BJ (cell line): ENCODE measurements at regions not wholly inside any gene's neighbourhood (a gene's known extent, or its start where the extent isn't known, plus 50 kb on each side); places are given as distances from the start of the nearest gene placed in this dataset.

ENCODE experiments used
- CTCF ChIA-PET: fragments of 350-600 bp; formaldehyde crosslinking; extraction: SDS; loops from one replicate; lab custom pipeline; 2021; ENCODE audit warnings: antibody characterized with exemption, inconsistent platforms; lab: Yijun Ruan, JAX
- POLR2A ChIA-PET: fragments of 300-600 bp; sonication (Branson Sonifier 250); formaldehyde crosslinking; extraction: SDS; loops from one replicate; lab custom pipeline; 2021; ENCODE audit warnings: antibody characterized with exemption; lab: Charles Lee
- DNase-seq: peaks from one replicate; pipeline ENCODE4 v3.0.0-alpha.2; 2011; ENCODE audit warnings: low read depth
- H3K27me3 ChIP-seq: 2 replicates; pipeline ENCODE4 v1.6.0; 2011; ENCODE audit warnings: low read length; ENCODE audit not compliant: control insufficient read depth, insufficient read depth
- H3K36me3 ChIP-seq: 2 replicates; pipeline ENCODE4 v1.5.1; 2011; ENCODE audit warnings: low read length; ENCODE audit not compliant: control insufficient read depth, insufficient read depth
- H3K4me3 ChIP-seq: 2 replicates; pipeline ENCODE4 v1.5.1; 2011; ENCODE audit warnings: low read depth, mild to moderate bottlenecking, control low read depth, low read length
- TF ChIP-seq, protein P1 (sequence below): IDR thresholded peaks from 2 replicates; pipeline ENCODE4 v1.5.1; 2011; ENCODE audit warnings: low read depth, mild to moderate bottlenecking, control low read depth, inconsistent platforms, low read length, moderate library complexity; ENCODE audit not compliant: insufficient read depth

DNA sequence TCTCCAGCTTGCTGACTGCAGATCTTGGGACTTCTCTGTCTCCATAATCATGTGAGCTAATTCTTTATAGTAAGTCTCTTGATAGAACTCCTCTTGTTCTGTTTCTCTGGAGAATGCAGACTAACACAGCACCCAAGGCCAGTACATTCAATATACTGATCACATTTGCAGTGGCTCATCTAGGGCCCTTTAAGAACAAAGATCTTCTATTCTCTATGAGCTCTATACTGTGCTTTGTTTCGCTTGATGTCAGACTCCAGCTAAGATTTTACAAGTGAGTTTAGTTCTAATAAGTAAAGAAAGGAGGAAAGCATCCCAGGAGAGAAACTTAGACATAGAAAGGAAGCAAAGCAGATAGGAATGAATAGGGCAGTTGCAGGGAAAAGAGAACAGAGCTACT is 69.3 kb upstream of the TMPO start:
- H3K36me3 ChIP-seq, result no peaks in the 10 kb centered on the region
- DNase-seq, result no peak
- ChIA-PET POLR2A (no interaction called here), CTCF (interaction anchor here (1.4 to 2.4 kb wide), 2 partner anchors 22 to 70 kb away, joined by 3 to 5 read pairs; partner anchors contain the start of gene TMPO)
- H3K27me3 ChIP-seq, result peaks cover 9% of the 10 kb centered on the region
- no peak overlapping the region for H3K4me3 ChIP-seq
- TF ChIP-seq, protein P1, sequence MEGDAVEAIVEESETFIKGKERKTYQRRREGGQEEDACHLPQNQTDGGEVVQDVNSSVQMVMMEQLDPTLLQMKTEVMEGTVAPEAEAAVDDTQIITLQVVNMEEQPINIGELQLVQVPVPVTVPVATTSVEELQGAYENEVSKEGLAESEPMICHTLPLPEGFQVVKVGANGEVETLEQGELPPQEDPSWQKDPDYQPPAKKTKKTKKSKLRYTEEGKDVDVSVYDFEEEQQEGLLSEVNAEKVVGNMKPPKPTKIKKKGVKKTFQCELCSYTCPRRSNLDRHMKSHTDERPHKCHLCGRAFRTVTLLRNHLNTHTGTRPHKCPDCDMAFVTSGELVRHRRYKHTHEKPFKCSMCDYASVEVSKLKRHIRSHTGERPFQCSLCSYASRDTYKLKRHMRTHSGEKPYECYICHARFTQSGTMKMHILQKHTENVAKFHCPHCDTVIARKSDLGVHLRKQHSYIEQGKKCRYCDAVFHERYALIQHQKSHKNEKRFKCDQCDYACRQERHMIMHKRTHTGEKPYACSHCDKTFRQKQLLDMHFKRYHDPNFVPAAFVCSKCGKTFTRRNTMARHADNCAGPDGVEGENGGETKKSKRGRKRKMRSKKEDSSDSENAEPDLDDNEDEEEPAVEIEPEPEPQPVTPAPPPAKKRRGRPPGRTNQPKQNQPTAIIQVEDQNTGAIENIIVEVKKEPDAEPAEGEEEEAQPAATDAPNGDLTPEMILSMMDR, result no peak

DNA sequence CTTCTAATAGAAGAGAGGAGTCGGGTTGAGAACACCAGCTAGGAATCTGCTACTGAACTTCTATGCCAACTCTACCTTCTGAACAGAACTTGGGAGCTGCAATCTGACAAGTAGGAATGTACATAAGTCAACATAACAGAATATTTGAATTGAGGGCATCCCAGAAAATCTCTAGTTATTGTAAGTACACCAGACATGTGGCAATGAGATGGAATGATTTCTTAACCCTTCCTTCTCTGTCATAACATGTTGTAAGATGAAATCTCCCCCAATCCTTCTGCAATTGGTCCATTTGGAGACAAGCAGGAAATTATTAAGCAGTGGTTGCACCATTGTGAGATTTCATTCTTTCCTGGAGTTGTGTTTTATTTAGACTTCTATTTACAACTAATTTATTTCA is 68.7 kb upstream of the TMPO start:
- TF ChIP-seq, protein P1, result no peak
- POLR2A ChIA-PET, result no interaction called here
- no peak for DNase-seq
- Histone ChIP-seq H3K27me3 (peaks cover 9% of the 10 kb centered on the region), H3K4me3 (no peak overlapping the region), H3K36me3 (no peaks in the 10 kb centered on the region)
- CTCF ChIA-PET, result interaction anchor here (0.7 to 1.4 kb wide), 3 partner anchors 17 to 50 kb away, joined by 3 to 4 read pairs (median 3); no protein-coding TSS in a partner anchor

DNA sequence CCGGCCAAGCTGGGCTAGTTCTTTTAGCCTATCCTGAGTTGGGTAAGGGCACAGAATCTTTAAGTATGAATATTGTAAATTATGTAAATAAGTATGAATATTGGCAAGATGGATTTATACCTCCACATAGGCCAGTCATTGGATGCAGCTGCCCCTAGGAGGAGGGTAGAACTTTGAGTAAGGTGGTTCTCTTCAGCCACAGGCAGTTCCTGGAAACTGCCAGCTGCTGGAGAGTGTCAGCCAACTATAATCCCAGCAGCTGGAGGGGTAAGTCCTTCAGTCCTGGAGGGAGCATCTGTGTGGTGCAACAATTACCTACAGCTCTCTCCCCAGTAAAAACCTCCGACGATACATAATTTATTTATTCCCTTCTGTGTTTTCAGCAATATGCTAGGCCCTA is 65.8 kb upstream of the TMPO start:
- CTCF ChIA-PET, result interaction anchor here (1.0 kb wide), 1 partner anchor 25 kb away, joined by 4 read pairs; no protein-coding TSS in a partner anchor

DNA sequence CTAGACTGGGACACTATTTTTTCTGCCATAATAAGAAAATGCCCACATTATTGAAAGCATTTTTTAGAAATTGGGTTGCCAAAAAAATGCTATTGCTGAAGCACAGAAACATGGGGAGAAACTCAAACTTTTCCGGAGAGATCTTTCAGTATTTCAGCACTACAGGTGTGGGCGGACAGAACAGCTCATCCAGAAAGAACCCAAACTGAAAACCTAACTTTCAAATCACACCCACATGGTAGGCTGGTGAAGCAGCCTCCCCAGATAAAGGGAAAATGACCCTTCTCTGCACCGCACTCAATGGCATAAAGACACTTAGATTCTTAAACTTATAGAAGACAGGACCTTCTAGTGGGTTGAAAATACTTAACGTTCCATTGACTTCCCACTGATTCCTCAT is 62.3 kb upstream of the TMPO start:
- TF ChIP-seq, protein P1, result no peak

More for the DNA sequence above, 65.8 kb upstream of the TMPO start:
- Histone ChIP-seq H3K4me3 (no peak overlapping the region), H3K27me3 (peaks cover 3% of the 10 kb centered on the region), H3K36me3 (no peaks in the 10 kb centered on the region)
- TF ChIP-seq, protein P1, result no peak
- POLR2A ChIA-PET, result no interaction called here
- DNase-seq, result no peak

DNA sequence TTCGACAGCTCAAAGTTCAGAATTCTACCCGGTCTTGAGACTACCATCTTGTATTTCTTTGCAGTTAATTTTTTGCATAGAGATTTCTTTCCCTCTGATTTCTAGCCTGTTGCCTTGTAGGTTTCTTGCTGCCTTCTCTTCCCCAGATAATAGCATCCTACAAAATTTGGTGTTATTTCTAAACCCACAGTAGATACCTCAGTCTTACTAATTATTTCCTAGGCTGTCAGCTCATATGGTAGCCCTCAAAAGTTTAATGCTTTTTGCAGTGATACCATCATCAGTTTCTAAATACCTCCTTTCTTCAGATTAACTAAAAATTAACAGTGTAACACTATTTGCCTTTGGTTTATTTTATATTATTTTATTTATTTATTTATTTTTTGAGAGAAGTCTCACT is 61.9 kb upstream of the TMPO start:
- Histone ChIP-seq H3K4me3 (no peak overlapping the region), H3K27me3 (no peaks in the 10 kb centered on the region), H3K36me3 (no peaks in the 10 kb centered on the region)
- TF ChIP-seq, protein P1, result no peak
- no peak for DNase-seq
- POLR2A ChIA-PET, result no interaction called here
- CTCF ChIA-PET, result no interaction called here

More for the DNA sequence above, 62.3 kb upstream of the TMPO start:
- no peak overlapping the region for H3K4me3 ChIP-seq
- CTCF ChIA-PET, result no interaction called here
- no peak for DNase-seq
- no peaks in the 10 kb centered on the region for H3K36me3 ChIP-seq
- H3K27me3 ChIP-seq, result no peaks in the 10 kb centered on the region
- POLR2A ChIA-PET, result no interaction called here
